K562 (cell line): ENCODE measurements at regions not wholly inside any gene's neighbourhood (a gene's known extent, or its start where the extent isn't known, plus 50 kb on each side); places are given as distances from the start of the nearest gene placed in this dataset.

Experiments
- HNRNPUL1 ChIP-seq: fragments of 200-400 bp; formaldehyde crosslinking; IDR thresholded peaks from 2 replicates; pipeline ENCODE4 v1.6.1; 2017; ENCODE audit warnings: low read length
- KLF16 ChIP-seq: IDR thresholded peaks from 2 replicates; pipeline ENCODE4 v1.6.1; 2016; ENCODE audit warnings: antibody characterized with exemption
- MAFK ChIP-seq: IDR thresholded peaks from 2 replicates; pipeline ENCODE4 v1.6.1; 2011; ENCODE audit warnings: low read length, improper control_type of control experiment
- ZNF12 ChIP-seq: sonication (generic); formaldehyde crosslinking; IDR thresholded peaks from 2 replicates; pipeline ENCODE4 v1.4.0; 2020; ENCODE audit warnings: mild to moderate bottlenecking, missing genetic modification reagents
- TF ChIP-seq, protein P1 (sequence below), 3 experiments: IDR thresholded peaks in 2 of 3; conservative IDR thresholded peaks in 1 of 3; 2 replicates each; pipeline ENCODE4 v1.5.1; 2011 to 2012; ENCODE audit warnings: low read length in 3 of 3, mild to moderate bottlenecking in 3 of 3, control low read depth in 2 of 3, improper control_type of control experiment in 1 of 3, inconsistent platforms in 1 of 3, low read depth in 1 of 3, mixed read lengths in 1 of 3, moderate library complexity in 1 of 3; ENCODE audit not compliant: insufficient read depth in 2 of 3

DNA sequence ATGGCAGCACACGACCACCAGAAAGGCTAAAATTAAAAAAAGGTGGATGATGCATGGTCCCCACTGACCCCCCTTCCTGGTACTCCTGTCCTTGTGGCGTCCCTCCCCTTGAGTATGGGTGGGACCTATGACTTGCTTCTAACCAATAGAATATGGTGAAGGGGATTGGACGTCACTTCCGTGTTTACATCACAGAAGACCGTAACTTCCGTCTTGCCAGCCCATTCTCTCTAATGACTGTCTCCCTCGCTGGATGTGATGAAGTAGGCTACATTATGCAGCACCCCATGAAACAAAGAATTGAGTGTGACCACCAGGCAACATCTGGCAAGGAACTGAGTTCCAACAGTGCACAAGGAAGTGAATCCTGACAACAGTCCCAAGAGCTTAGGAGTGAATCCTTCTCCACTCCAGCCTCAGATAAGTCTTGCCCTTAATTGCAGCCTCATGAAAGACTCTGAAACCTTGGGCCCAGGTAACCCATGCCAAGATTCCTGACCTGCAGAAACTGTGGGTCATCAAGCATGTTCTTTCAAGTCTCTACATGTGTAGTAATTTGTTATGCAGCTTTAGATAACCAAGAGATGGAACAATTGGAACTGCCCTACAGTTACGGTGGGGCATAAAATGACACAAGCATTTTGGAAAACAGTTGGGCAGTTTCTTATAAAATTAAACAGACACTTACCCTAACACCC is 80.1 kb upstream of the NPAS2 start:
- TF ChIP-seq ZNF12 (no peak), MAFK (no peak), HNRNPUL1 (no peak), KLF16 (no peak)
- TF ChIP-seq, protein P1, sequence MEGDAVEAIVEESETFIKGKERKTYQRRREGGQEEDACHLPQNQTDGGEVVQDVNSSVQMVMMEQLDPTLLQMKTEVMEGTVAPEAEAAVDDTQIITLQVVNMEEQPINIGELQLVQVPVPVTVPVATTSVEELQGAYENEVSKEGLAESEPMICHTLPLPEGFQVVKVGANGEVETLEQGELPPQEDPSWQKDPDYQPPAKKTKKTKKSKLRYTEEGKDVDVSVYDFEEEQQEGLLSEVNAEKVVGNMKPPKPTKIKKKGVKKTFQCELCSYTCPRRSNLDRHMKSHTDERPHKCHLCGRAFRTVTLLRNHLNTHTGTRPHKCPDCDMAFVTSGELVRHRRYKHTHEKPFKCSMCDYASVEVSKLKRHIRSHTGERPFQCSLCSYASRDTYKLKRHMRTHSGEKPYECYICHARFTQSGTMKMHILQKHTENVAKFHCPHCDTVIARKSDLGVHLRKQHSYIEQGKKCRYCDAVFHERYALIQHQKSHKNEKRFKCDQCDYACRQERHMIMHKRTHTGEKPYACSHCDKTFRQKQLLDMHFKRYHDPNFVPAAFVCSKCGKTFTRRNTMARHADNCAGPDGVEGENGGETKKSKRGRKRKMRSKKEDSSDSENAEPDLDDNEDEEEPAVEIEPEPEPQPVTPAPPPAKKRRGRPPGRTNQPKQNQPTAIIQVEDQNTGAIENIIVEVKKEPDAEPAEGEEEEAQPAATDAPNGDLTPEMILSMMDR (IDR thresholded peaks at IDR 0.05 in 2 of 3, conservative IDR thresholded peaks at IDR 0.05 in 1 of 3; ENCODE audit: insufficient read depth in 2 of 3, low read depth in 1 of 3, low read length in 3 of 3) = no peak
